Stomach smooth muscle (tissue), 2 donors: ENCODE measurements at regions not wholly inside any gene's neighbourhood (a gene's known extent, or its start where the extent isn't known, plus 50 kb on each side); places are given as distances from the start of the nearest gene placed in this dataset.

Experiments
- H3K27ac ChIP-seq: one replicate; pipeline ENCODE4 v1.7.0; 2013; ENCODE audit warnings: mild to moderate bottlenecking, low read length, inconsistent platforms
- H3K27me3 ChIP-seq, 2 donors: one replicate each; pipeline ENCODE4 v1.7.0; 2013; ENCODE audit warnings: low read length in 2 of 2; ENCODE audit not compliant: insufficient read depth in 2 of 2, control insufficient read depth in 1 of 2
- H3K36me3 ChIP-seq, 2 donors: one replicate each; pipeline ENCODE4 v1.7.0; 2013; ENCODE audit warnings: low read length in 2 of 2; ENCODE audit not compliant: control insufficient read depth in 2 of 2, insufficient read depth in 2 of 2
- H3K4me1 ChIP-seq: one replicate; pipeline ENCODE4 v1.7.0; 2013; ENCODE audit warnings: low read length; ENCODE audit not compliant: control insufficient read depth, insufficient read depth
- H3K4me3 ChIP-seq, 2 donors: one replicate each; pipeline ENCODE4 v1.7.0; 2013; ENCODE audit warnings: low read length in 2 of 2
- H3K9ac ChIP-seq, 2 donors: one replicate each; pipeline ENCODE4 v1.7.0; 2013; ENCODE audit warnings: low read length in 2 of 2, mild to moderate bottlenecking in 1 of 2
- H3K9me3 ChIP-seq, 2 donors: one replicate each; pipeline ENCODE4 v1.7.0; 2013; ENCODE audit warnings: low read length in 2 of 2; ENCODE audit not compliant: control insufficient read depth in 2 of 2
- donor health status: healthy.
- donor health status: Pancreatic carcinoma.

- no peaks in the 10 kb centered on the region for H3K27me3 ChIP-seq
- no peak overlapping the region for H3K4me3 ChIP-seq
- H3K4me1 ChIP-seq: no peaks in the 10 kb centered on the region
- no peaks in the 10 kb centered on the region for H3K36me3 ChIP-seq
- H3K27ac ChIP-seq: no peak overlapping the region
- no peaks in the 10 kb centered on the region for H3K9me3 ChIP-seq
- no peak overlapping the region for H3K9ac ChIP-seq
These were observed 310.9 kb upstream of the ANO3 start for GRCh38 chr11:26021017-26021416.

GRCh38 chr11:26023057-26023456, 308.9 kb upstream of the ANO3 start:
- Histone ChIP-seq H3K9ac (no peak overlapping the region), H3K27ac (no peak overlapping the region), H3K36me3 (no peaks in the 10 kb centered on the region), H3K27me3 (no peaks in the 10 kb centered on the region), H3K9me3 (no peaks in the 10 kb centered on the region), H3K4me1 (no peaks in the 10 kb centered on the region), H3K4me3 (no peak overlapping the region)

GRCh38 chr11:26025676-26026075, 306.3 kb upstream of the ANO3 start:
- Histone ChIP-seq H3K9me3 (no peaks in the 10 kb centered on the region), H3K9ac (no peak overlapping the region), H3K36me3 (no peaks in the 10 kb centered on the region), H3K27me3 (no peaks in the 10 kb centered on the region), H3K4me3 (no peak overlapping the region), H3K4me1 (no peaks in the 10 kb centered on the region), H3K27ac (no peak overlapping the region)

- Histone ChIP-seq H3K36me3 (no peaks in the 10 kb centered on the region), H3K4me3 (no peak overlapping the region), H3K27me3 (no peaks in the 10 kb centered on the region), H3K9ac (no peak overlapping the region), H3K27ac (no peak overlapping the region), H3K4me1 (no peaks in the 10 kb centered on the region), H3K9me3 (no peaks in the 10 kb centered on the region)
These were observed 305.9 kb upstream of the ANO3 start for GRCh38 chr11:26026078-26026477.

- H3K4me3 ChIP-seq: no peak overlapping the region
- H3K4me1 ChIP-seq: no peaks in the 10 kb centered on the region
- no peak overlapping the region for H3K27ac ChIP-seq
- no peaks in the 10 kb centered on the region for H3K27me3 ChIP-seq
- H3K36me3 ChIP-seq: no peaks in the 10 kb centered on the region
- no peaks in the 10 kb centered on the region for H3K9me3 ChIP-seq
- H3K9ac ChIP-seq: no peak overlapping the region
These were observed 304.0 kb upstream of the ANO3 start for GRCh38 chr11:26027887-26028286.

GRCh38 chr11:26028393-26028911, 303.5 kb upstream of the ANO3 start:
- Histone ChIP-seq H3K9me3 (no peaks in the 10 kb centered on the region), H3K27ac (no peak overlapping the region), H3K4me1 (no peaks in the 10 kb centered on the region), H3K27me3 (no peaks in the 10 kb centered on the region), H3K9ac (no peak overlapping the region), H3K36me3 (no peaks in the 10 kb centered on the region), H3K4me3 (no peak overlapping the region)

- Histone ChIP-seq H3K27me3 (no peaks in the 10 kb centered on the region), H3K9ac (no peak overlapping the region)
These were observed 301.5 kb upstream of the ANO3 start for GRCh38 chr11:26030399-26030798.

GRCh38 chr11:26032241-26032640, 299.7 kb upstream of the ANO3 start:
- no peaks in the 10 kb centered on the region for H3K9me3 ChIP-seq
- H3K4me3 ChIP-seq: no peak overlapping the region
- no peak overlapping the region for H3K9ac ChIP-seq
- H3K27me3 ChIP-seq: no peaks in the 10 kb centered on the region
- no peaks in the 10 kb centered on the region for H3K36me3 ChIP-seq
- no peaks in the 10 kb centered on the region for H3K4me1 ChIP-seq
- no peak overlapping the region for H3K27ac ChIP-seq

More at GRCh38 chr11:26030399-26030798, 301.5 kb upstream of the ANO3 start:
- Histone ChIP-seq H3K27ac (no peak overlapping the region), H3K4me1 (no peaks in the 10 kb centered on the region), H3K4me3 (no peak overlapping the region), H3K9me3 (no peaks in the 10 kb centered on the region), H3K36me3 (no peaks in the 10 kb centered on the region)

- Histone ChIP-seq H3K27ac (no peak overlapping the region), H3K4me3 (no peak overlapping the region), H3K4me1 (no peaks in the 10 kb centered on the region), H3K9me3 (no peaks in the 10 kb centered on the region), H3K9ac (no peak overlapping the region), H3K36me3 (no peaks in the 10 kb centered on the region), H3K27me3 (no peaks in the 10 kb centered on the region)
These were observed 296.2 kb upstream of the ANO3 start for GRCh38 chr11:26035696-26036095.

GRCh38 chr11:26037716-26038115, 294.2 kb upstream of the ANO3 start:
- no peaks in the 10 kb centered on the region for H3K9me3 ChIP-seq
- H3K9ac ChIP-seq: no peak overlapping the region
- H3K36me3 ChIP-seq: no peaks in the 10 kb centered on the region
- H3K27ac ChIP-seq: no peak overlapping the region
- no peak overlapping the region for H3K4me3 ChIP-seq
- no peaks in the 10 kb centered on the region for H3K4me1 ChIP-seq
- H3K27me3 ChIP-seq: no peaks in the 10 kb centered on the region

GRCh38 chr11:26040339-26040738, 291.6 kb upstream of the ANO3 start:
- Histone ChIP-seq H3K4me3 (no peak overlapping the region), H3K27me3 (no peaks in the 10 kb centered on the region), H3K27ac (no peak overlapping the region), H3K4me1 (no peaks in the 10 kb centered on the region), H3K9ac (no peak overlapping the region), H3K36me3 (no peaks in the 10 kb centered on the region), H3K9me3 (no peaks in the 10 kb centered on the region)
